Activated CD8-positive, alpha-beta T cell treated with anti-CD3 and anti-CD28 coated beads for 36 hours (primary cell): ENCODE measurements at regions not wholly inside any gene's neighbourhood (a gene's known extent, or its start where the extent isn't known, plus 50 kb on each side); places are given as distances from the start of the nearest gene placed in this dataset.

Experiments used
- ATAC-seq: fragments of 200-7000 bp; cut with Tn5 transposase; one replicate; pipeline ENCODE4 v1.10.0; 2021; ENCODE audit warnings: mild to moderate bottlenecking, moderate library complexity
- CTCF ChIA-PET: fragments of 350-600 bp; sonication (Branson Sonifier 250); formaldehyde crosslinking; loops from one replicate; lab custom pipeline; 2021; ENCODE audit warnings: antibody characterized with exemption; lab: Charles Lee
- POLR2A ChIA-PET: fragments of 350-600 bp; sonication (Branson Sonifier 250); formaldehyde crosslinking; loops from one replicate; lab custom pipeline; 2021; ENCODE audit warnings: antibody characterized with exemption; lab: Charles Lee
- DNase-seq: peaks from one replicate; pipeline ENCODE4 v3.0.0-alpha.2; 2020
- H3K27ac Mint-ChIP-seq: one replicate; pipeline ENCODE4 v1.8.0; 2021; ENCODE audit warnings: mild to moderate bottlenecking, mixed read lengths
- H3K27me3 Mint-ChIP-seq: one replicate; pipeline ENCODE4 v1.8.0; 2021; ENCODE audit warnings: mixed read lengths
- H3K36me3 Mint-ChIP-seq: one replicate; pipeline ENCODE4 v1.8.0; 2021; ENCODE audit warnings: low read depth, mixed read lengths
- H3K4me1 Mint-ChIP-seq: one replicate; pipeline ENCODE4 v1.8.0; 2021; ENCODE audit warnings: low read depth, mixed read lengths
- H3K4me3 Mint-ChIP-seq: one replicate; pipeline ENCODE4 v1.8.0; 2021; ENCODE audit warnings: mild to moderate bottlenecking, moderate library complexity, mixed read lengths
- H3K9me3 Mint-ChIP-seq: one replicate; pipeline ENCODE4 v1.8.0; 2021; ENCODE audit warnings: mixed read lengths
- intact Hi-C: fragments of 100-400 bp; cut with micrococcal nuclease; formaldehyde crosslinking; loops from one replicate; pipeline ENCODE4 v1.10.0; 2022
- TF ChIP-seq, protein P1 (sequence below): fragments of 200-600 bp; IDR thresholded peaks from one replicate; pipeline ENCODE4 v1.8.0; 2022; ENCODE audit warnings: antibody characterized with exemption, mild to moderate bottlenecking

- POLR2A ChIA-PET: interaction anchor here (0.6 kb wide), 1 partner anchor 16 kb away, joined by 3 read pairs; no protein-coding TSS in a partner anchor
- H3K4me1 Mint-ChIP-seq: no peaks in the 10 kb centered on the region
- H3K9me3 Mint-ChIP-seq: no peaks in the 10 kb centered on the region
- H3K4me3 Mint-ChIP-seq: no peak overlapping the region
- CTCF ChIA-PET: no interaction called here
- no peak for ATAC-seq
- TF ChIP-seq, protein P1, sequence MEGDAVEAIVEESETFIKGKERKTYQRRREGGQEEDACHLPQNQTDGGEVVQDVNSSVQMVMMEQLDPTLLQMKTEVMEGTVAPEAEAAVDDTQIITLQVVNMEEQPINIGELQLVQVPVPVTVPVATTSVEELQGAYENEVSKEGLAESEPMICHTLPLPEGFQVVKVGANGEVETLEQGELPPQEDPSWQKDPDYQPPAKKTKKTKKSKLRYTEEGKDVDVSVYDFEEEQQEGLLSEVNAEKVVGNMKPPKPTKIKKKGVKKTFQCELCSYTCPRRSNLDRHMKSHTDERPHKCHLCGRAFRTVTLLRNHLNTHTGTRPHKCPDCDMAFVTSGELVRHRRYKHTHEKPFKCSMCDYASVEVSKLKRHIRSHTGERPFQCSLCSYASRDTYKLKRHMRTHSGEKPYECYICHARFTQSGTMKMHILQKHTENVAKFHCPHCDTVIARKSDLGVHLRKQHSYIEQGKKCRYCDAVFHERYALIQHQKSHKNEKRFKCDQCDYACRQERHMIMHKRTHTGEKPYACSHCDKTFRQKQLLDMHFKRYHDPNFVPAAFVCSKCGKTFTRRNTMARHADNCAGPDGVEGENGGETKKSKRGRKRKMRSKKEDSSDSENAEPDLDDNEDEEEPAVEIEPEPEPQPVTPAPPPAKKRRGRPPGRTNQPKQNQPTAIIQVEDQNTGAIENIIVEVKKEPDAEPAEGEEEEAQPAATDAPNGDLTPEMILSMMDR: no peak
- H3K27me3 Mint-ChIP-seq: peaks cover 3% of the 10 kb centered on the region
- no peaks in the 10 kb centered on the region for H3K36me3 Mint-ChIP-seq
- H3K27ac Mint-ChIP-seq: no peak overlapping the region
- no peak for DNase-seq
- intact Hi-C loops: no loop called here
Measured at GRCh38 chr4:104625706-104626105, 131.0 kb upstream of the CXXC4 start.

DNA sequence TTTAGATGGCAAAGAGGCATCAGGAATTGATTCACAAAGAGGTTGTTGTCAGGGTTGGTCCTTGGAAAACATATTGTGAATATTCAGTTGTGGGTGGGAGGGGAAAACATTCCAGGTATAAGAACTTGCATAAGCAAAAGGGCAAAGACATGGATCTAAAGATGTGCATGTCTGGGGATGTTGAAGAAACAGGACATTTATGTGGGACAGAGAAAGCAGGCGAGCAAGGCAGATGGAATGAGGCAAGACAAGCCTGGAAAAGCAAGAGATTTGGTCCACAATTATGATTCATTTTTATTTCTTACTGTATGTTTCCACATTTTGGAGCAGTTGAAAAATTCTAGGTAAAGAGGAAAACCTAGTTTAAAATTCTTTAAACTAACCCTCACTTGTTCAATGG is 134.9 kb upstream of the CXXC4 start:
- Mint-ChIP-seq H3K36me3 (no peaks in the 10 kb centered on the region), H3K4me1 (no peaks in the 10 kb centered on the region), H3K4me3 (no peak overlapping the region), H3K9me3 (no peaks in the 10 kb centered on the region), H3K27ac (no peak overlapping the region), H3K27me3 (peaks cover 3% of the 10 kb centered on the region)
- CTCF ChIA-PET: no interaction called here
- no peak for ATAC-seq
- POLR2A ChIA-PET: no interaction called here
- DNase-seq: no peak
- intact Hi-C loops: no loop called here
- TF ChIP-seq, protein P1: no peak

- intact Hi-C loops: no loop called here
- Mint-ChIP-seq H3K27me3 (peaks cover 3% of the 10 kb centered on the region), H3K27ac (no peak overlapping the region)
Measured at GRCh38 chr4:104630272-104630671, 135.6 kb upstream of the CXXC4 start.

DNA sequence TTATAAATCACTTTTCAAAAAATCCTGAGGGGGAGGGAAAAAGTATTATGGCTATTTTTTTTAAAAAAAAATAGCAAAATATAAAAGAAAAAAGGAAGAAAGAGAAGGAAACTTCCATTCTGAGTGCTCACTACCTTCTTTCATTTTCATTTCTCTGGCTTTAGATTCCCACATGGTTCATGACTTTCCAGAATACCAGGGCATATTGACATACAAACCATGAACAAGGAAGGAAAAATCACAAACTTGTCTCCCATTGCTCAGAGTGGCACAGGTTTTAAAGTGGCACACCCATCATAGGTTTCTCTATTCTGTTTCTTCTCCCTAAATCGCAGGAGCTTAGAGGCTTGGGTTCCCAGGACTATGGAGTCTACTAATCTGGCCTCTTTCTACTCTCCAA is 136.3 kb upstream of the CXXC4 start:
- intact Hi-C loops: no loop called here
- no peaks in the 10 kb centered on the region for H3K36me3 Mint-ChIP-seq
- H3K27me3 Mint-ChIP-seq: peaks cover 4% of the 10 kb centered on the region
- no peaks in the 10 kb centered on the region for H3K4me1 Mint-ChIP-seq
- DNase-seq (no peak), ATAC-seq (no peak)
- TF ChIP-seq, protein P1: no peak
- H3K9me3 Mint-ChIP-seq: no peaks in the 10 kb centered on the region
- CTCF ChIA-PET: no interaction called here
- H3K4me3 Mint-ChIP-seq: no peak overlapping the region
- H3K27ac Mint-ChIP-seq: no peak overlapping the region
- POLR2A ChIA-PET: no interaction called here

More at GRCh38 chr4:104630272-104630671, 135.6 kb upstream of the CXXC4 start:
- TF ChIP-seq, protein P1: no peak
- DNase-seq (no peak), ATAC-seq (no peak)
- Mint-ChIP-seq H3K4me1 (no peaks in the 10 kb centered on the region), H3K4me3 (no peak overlapping the region), H3K36me3 (no peaks in the 10 kb centered on the region), H3K9me3 (no peaks in the 10 kb centered on the region)
- ChIA-PET CTCF (no interaction called here), POLR2A (no interaction called here)

DNA sequence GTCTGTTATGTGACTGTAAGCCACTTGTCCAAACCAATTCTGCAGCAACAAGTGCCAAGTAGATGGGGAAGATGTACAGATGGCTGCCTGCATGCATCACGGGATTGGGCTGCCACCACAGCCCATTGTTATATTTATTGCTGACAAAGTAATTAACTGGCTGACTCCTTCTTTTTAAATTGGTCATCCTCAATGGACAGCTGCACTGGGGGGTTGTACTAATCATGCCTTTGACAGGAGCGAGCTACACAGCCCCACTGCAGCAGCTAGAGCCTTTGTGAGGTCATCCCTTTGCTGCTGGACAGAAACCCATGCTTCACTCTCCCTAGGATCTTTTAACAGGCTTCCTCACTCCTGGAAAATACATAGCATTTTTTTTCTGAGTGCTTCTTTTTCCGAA is 146.7 kb upstream of the CXXC4 start:
- ATAC-seq: no peak
- no peak for DNase-seq
- TF ChIP-seq, protein P1: no peak
- Mint-ChIP-seq H3K4me1 (no peaks in the 10 kb centered on the region), H3K4me3 (no peak overlapping the region), H3K36me3 (no peaks in the 10 kb centered on the region), H3K27me3 (no peaks in the 10 kb centered on the region), H3K27ac (no peak overlapping the region), H3K9me3 (no peaks in the 10 kb centered on the region)
- CTCF ChIA-PET: no interaction called here
- intact Hi-C loops: no loop called here
- POLR2A ChIA-PET: no interaction called here
